SK-N-SH (cell line): ENCODE measurements at regions not wholly inside any gene's neighbourhood (a gene's known extent, or its start where the extent isn't known, plus 50 kb on each side); places are given as distances from the start of the nearest gene placed in this dataset.

Source experiments
- GABPA ChIP-seq: IDR thresholded peaks from 2 replicates; pipeline ENCODE4 v1.4.0; 2012; ENCODE audit warnings: low read depth, mild to moderate bottlenecking
- SMC3 ChIP-seq: IDR thresholded peaks from 2 replicates; pipeline ENCODE4 v1.6.1; 2012; ENCODE audit warnings: low read depth, low read length, improper control_type of control experiment
- USF2 ChIP-seq: fragments of 150-350 bp; IDR thresholded peaks from 2 replicates; pipeline ENCODE4 v1.6.1; 2017; ENCODE audit warnings: antibody characterized with exemption, low read length, low read depth, borderline replicate concordance

- no peak for TF ChIP-seq USF2
- TF ChIP-seq SMC3: no peak
- no peak for TF ChIP-seq GABPA
Measured at GRCh38 chr2:53460937-53461336, 306.7 kb upstream of the CHAC2 start.
